ENCODE measurements at regions not wholly inside any gene's neighbourhood (a gene's known extent, or its start where the extent isn't known, plus 50 kb on each side); places are given as distances from the start of the nearest gene placed in this dataset.

GRCh38 chr4:123319639-123320038 lies 77.0 kb upstream of the SPRY1 start:
- TF ChIP-seq EZH2 (IDR thresholded peaks at IDR 0.05; ENCODE audit: low read length, unreplicated experiment) (no peak), EZH2phosphoT487 (IDR thresholded peaks at IDR 0.05; ENCODE audit: borderline replicate concordance, low read length) (no peak)
- TF ChIP-seq, protein P1, sequence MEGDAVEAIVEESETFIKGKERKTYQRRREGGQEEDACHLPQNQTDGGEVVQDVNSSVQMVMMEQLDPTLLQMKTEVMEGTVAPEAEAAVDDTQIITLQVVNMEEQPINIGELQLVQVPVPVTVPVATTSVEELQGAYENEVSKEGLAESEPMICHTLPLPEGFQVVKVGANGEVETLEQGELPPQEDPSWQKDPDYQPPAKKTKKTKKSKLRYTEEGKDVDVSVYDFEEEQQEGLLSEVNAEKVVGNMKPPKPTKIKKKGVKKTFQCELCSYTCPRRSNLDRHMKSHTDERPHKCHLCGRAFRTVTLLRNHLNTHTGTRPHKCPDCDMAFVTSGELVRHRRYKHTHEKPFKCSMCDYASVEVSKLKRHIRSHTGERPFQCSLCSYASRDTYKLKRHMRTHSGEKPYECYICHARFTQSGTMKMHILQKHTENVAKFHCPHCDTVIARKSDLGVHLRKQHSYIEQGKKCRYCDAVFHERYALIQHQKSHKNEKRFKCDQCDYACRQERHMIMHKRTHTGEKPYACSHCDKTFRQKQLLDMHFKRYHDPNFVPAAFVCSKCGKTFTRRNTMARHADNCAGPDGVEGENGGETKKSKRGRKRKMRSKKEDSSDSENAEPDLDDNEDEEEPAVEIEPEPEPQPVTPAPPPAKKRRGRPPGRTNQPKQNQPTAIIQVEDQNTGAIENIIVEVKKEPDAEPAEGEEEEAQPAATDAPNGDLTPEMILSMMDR (conservative IDR thresholded peaks at IDR 0.05; ENCODE audit: low read depth, low read length), result no peak
